Panc1 (cell line): ENCODE measurements at regions not wholly inside any gene's neighbourhood (a gene's known extent, or its start where the extent isn't known, plus 50 kb on each side); places are given as distances from the start of the nearest gene placed in this dataset.

ENCODE experiments used
- CTCF ChIP-seq: fragments of 450-650 bp; IDR thresholded peaks from 2 replicates; pipeline ENCODE4 v1.5.1; 2017; ENCODE audit warnings: mild to moderate bottlenecking
- POLR2AphosphoS5 ChIP-seq: IDR thresholded peaks from 2 replicates; pipeline ENCODE4 v1.6.1; 2012; ENCODE audit warnings: mild to moderate bottlenecking, low read depth, low read length, moderate library complexity
- REST ChIP-seq, 2 experiments: IDR thresholded peaks; 2 replicates each; pipeline ENCODE4 v1.6.1; 2011 to 2012; ENCODE audit warnings: low read depth in 2 of 2, control low read depth in 1 of 2, low read length in 1 of 2, mild to moderate bottlenecking in 1 of 2, moderate library complexity in 1 of 2; ENCODE audit not compliant: insufficient read depth in 1 of 2
- SIN3A ChIP-seq: IDR thresholded peaks from 2 replicates; pipeline ENCODE4 v1.6.1; 2012; ENCODE audit warnings: low read depth, mild to moderate bottlenecking, low read length, moderate library complexity, borderline replicate concordance; ENCODE audit not compliant: insufficient read depth
- TCF7L2 ChIP-seq: IDR thresholded peaks from 2 replicates; pipeline ENCODE4 v1.6.1; 2011; ENCODE audit warnings: mild to moderate bottlenecking, low read depth, low read length, inconsistent platforms

GRCh38 chr12:105699209-105699608 is 368.7 kb downstream of the C12orf75 start:
- TF ChIP-seq CTCF (no peak), REST (IDR thresholded peaks at IDR 0.05; ENCODE audit: insufficient read depth in 1 of 2, low read depth in 2 of 2, low read length in 1 of 2) (no peak), POLR2AphosphoS5 (no peak), SIN3A (no peak), TCF7L2 (no peak)
